ENCODE measurements at regions not wholly inside any gene's neighbourhood (a gene's known extent, or its start where the extent isn't known, plus 50 kb on each side); places are given as distances from the start of the nearest gene placed in this dataset.

DNA sequence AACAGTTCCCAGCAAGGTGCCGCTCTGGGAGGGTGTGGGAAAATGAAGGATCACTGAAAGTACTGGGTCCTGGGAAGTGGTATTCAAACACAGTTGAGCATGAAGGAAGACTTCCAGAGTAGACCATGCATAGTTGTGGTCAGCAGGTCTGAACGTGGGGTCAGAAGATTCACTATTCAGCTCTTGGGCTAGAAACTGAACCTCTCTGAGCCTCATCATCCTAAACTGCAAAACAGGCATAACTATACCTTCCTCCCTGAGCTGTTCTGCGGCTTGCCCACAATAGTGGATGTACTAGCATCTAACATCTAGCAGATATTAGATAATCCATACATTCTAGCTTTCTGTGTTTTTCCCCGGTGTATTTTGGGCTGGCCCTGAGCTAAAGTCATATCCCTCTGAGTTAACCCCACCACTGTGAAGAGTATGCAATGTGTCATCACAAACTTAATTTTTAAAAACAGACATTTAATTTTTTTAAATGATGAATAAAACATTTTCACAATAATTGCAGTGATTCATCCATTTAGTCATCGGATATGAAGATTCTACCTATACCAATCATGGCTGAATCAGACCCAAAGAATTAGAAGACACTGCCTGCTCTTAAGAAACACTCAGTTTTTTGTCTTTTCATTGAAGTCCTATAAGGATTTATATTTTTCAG, 179.1 kb downstream of the BLID start:
- no peak for TF ChIP-seq POLR2AphosphoS5 (IDR thresholded peaks at IDR 0.05; ENCODE audit: insufficient read depth in 1 of 2, low read depth in 1 of 2)
- TF ChIP-seq, protein P1, sequence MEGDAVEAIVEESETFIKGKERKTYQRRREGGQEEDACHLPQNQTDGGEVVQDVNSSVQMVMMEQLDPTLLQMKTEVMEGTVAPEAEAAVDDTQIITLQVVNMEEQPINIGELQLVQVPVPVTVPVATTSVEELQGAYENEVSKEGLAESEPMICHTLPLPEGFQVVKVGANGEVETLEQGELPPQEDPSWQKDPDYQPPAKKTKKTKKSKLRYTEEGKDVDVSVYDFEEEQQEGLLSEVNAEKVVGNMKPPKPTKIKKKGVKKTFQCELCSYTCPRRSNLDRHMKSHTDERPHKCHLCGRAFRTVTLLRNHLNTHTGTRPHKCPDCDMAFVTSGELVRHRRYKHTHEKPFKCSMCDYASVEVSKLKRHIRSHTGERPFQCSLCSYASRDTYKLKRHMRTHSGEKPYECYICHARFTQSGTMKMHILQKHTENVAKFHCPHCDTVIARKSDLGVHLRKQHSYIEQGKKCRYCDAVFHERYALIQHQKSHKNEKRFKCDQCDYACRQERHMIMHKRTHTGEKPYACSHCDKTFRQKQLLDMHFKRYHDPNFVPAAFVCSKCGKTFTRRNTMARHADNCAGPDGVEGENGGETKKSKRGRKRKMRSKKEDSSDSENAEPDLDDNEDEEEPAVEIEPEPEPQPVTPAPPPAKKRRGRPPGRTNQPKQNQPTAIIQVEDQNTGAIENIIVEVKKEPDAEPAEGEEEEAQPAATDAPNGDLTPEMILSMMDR (IDR thresholded peaks at IDR 0.05): no peak

All from vagina (tissue), 2 donors.